OCI-LY1 (cell line): ENCODE measurements at regions not wholly inside any gene's neighbourhood (a gene's known extent, or its start where the extent isn't known, plus 50 kb on each side); places are given as distances from the start of the nearest gene placed in this dataset.

Experiments
- H2AFZ ChIP-seq: fragments of 200-600 bp; sonication (generic), shearing (Covaris generic); 2 replicates; pipeline ENCODE4 v1.6.0; 2014; ENCODE audit warnings: antibody characterized with exemption, mild to moderate bottlenecking, low read length
- H3F3A ChIP-seq: fragments of 200-600 bp; sonication (generic), shearing (Covaris generic); 2 replicates; pipeline ENCODE4 v1.6.0; 2014; ENCODE audit warnings: mild to moderate bottlenecking, antibody characterized with exemption, low read length, moderate library complexity; ENCODE audit not compliant: insufficient read depth
- H3K27ac ChIP-seq: fragments of 200-600 bp; sonication (generic); 2 replicates; pipeline ENCODE4 v1.5.1; 2014; ENCODE audit warnings: low read length, mixed run types, mild to moderate bottlenecking, low read depth; ENCODE audit not compliant: poor library complexity, severe bottlenecking
- H3K27me3 ChIP-seq: fragments of 200-600 bp; sonication (generic); 2 replicates; pipeline ENCODE4 v1.6.0; 2014; ENCODE audit warnings: antibody characterized with exemption, mild to moderate bottlenecking, low read length, moderate library complexity; ENCODE audit not compliant: insufficient read depth
- H3K36me3 ChIP-seq: fragments of 200-600 bp; sonication (generic); 2 replicates; pipeline ENCODE4 v1.6.1; 2014; ENCODE audit warnings: mild to moderate bottlenecking, antibody characterized with exemption, low read length, moderate library complexity, mixed read lengths; ENCODE audit not compliant: insufficient read depth
- H3K4me1 ChIP-seq: fragments of 200-600 bp; sonication (generic); 2 replicates; pipeline ENCODE4 v1.5.1; 2014; ENCODE audit warnings: mild to moderate bottlenecking, low read length, moderate library complexity; ENCODE audit not compliant: insufficient read depth, severe bottlenecking
- H3K4me2 ChIP-seq: fragments of 200-600 bp; sonication (generic), shearing (Covaris generic); 2 replicates; pipeline ENCODE4 v1.6.1; 2014; ENCODE audit warnings: low read length
- H3K4me3 ChIP-seq: fragments of 200-600 bp; sonication (generic); 2 replicates; pipeline ENCODE4 v1.5.1; 2014; ENCODE audit warnings: low read length, low read depth, mild to moderate bottlenecking, mixed read lengths; ENCODE audit not compliant: poor library complexity, severe bottlenecking
- H3K79me2 ChIP-seq: fragments of 200-600 bp; shearing (Covaris generic); 2 replicates; pipeline ENCODE4 v1.6.1; 2016; ENCODE audit warnings: mixed run types, low read length, mixed read lengths; ENCODE audit not compliant: insufficient read depth
- H3K9ac ChIP-seq: fragments of 200-600 bp; sonication (generic), shearing (Covaris generic); 2 replicates; pipeline ENCODE4 v1.6.1; 2014; ENCODE audit warnings: mild to moderate bottlenecking, low read length, mixed read lengths
- H3K9me2 ChIP-seq: fragments of 200-600 bp; sonication (generic), shearing (Covaris generic); 2 replicates; pipeline ENCODE4 v1.6.1; 2014; ENCODE audit warnings: low read depth, mild to moderate bottlenecking, low read length, mixed read lengths
- H3K9me3 ChIP-seq: fragments of 200-600 bp; shearing (Covaris generic); 2 replicates; pipeline ENCODE4 v1.6.1; 2014; ENCODE audit warnings: low read length, mixed read lengths
- H4K20me1 ChIP-seq: fragments of 200-600 bp; sonication (generic), shearing (Covaris generic); 2 replicates; pipeline ENCODE4 v1.6.0; 2016; ENCODE audit warnings: mild to moderate bottlenecking, low read length; ENCODE audit not compliant: insufficient read depth
- CTCF ChIP-seq: fragments of 200-600 bp; sonication (generic), shearing (Covaris generic); IDR thresholded peaks from 2 replicates; pipeline ENCODE4 v1.5.1; 2017; ENCODE audit warnings: mild to moderate bottlenecking, antibody characterized with exemption, low read length, moderate library complexity, mixed read lengths
- EZH2 ChIP-seq: fragments of 200-600 bp; sonication (generic), shearing (Covaris generic); IDR thresholded peaks from 2 replicates; pipeline ENCODE4 v1.8.0; 2017; ENCODE audit warnings: borderline replicate concordance, mixed run types, mild to moderate bottlenecking, antibody characterized with exemption, low read length, moderate library complexity, mixed read lengths

- H3K9ac ChIP-seq: no peak overlapping the region
- no peak overlapping the region for H3K27ac ChIP-seq
- H4K20me1 ChIP-seq: no peaks in the 10 kb centered on the region
- no peaks in the 10 kb centered on the region for H3K36me3 ChIP-seq
- H3K27me3 ChIP-seq: no peaks in the 10 kb centered on the region; the same call in 1 of the 2 replicates
- H3K4me1 ChIP-seq: no peaks in the 10 kb centered on the region
- no peaks in the 10 kb centered on the region for H3K9me2 ChIP-seq
- H3K4me2 ChIP-seq: no peak overlapping the region
- no peaks in the 10 kb centered on the region for H3K79me2 ChIP-seq
- no peaks in the 10 kb centered on the region for H3F3A ChIP-seq
- TF ChIP-seq CTCF (no peak), EZH2 (no peak)
- H3K4me3 ChIP-seq: no peak overlapping the region
- no peaks in the 10 kb centered on the region for H3K9me3 ChIP-seq
- H2AFZ ChIP-seq: no peak overlapping the region
Observed at GRCh38 chr21:36601362-36601761, 97.6 kb upstream of the SIM2 start.

DNA sequence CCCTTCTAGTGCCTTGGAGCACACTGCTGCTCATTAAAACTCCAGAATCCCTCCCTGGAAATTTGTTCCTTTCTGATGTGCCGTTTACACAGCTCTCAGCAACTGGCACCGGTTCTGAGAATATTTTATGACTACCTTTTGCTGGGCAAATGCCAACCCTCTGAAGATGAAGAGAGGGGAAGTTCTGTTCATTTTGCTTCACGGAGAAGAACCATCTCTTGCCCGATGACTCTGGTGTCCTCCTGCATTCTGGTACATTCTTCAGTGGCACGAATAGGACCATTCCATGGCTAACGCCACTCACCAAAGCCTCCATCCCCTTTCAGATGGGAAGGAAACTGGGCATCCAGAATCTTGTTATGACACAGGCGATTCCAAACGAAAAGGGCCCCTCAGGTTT is 96.2 kb upstream of the SIM2 start:
- Histone ChIP-seq H3F3A (no peaks in the 10 kb centered on the region), H3K79me2 (no peaks in the 10 kb centered on the region), H3K27me3 (no peaks in the 10 kb centered on the region; the same call in 1 of the 2 replicates), H3K4me2 (no peak overlapping the region), H3K9ac (no peak overlapping the region), H3K9me2 (no peaks in the 10 kb centered on the region), H3K4me1 (no peaks in the 10 kb centered on the region), H3K9me3 (no peaks in the 10 kb centered on the region), H3K27ac (no peak overlapping the region), H3K4me3 (no peak overlapping the region), H4K20me1 (no peaks in the 10 kb centered on the region), H2AFZ (no peak overlapping the region), H3K36me3 (no peaks in the 10 kb centered on the region)
- no peak for TF ChIP-seq EZH2
- no peak for TF ChIP-seq CTCF

GRCh38 chr21:36603221-36603620 is 95.7 kb upstream of the SIM2 start:
- Histone ChIP-seq H3K9me2 (no peaks in the 10 kb centered on the region), H3K27ac (no peak overlapping the region), H3K36me3 (no peaks in the 10 kb centered on the region)

More at GRCh38 chr21:36603221-36603620, 95.7 kb upstream of the SIM2 start:
- no peak overlapping the region for H3K9ac ChIP-seq
- H3K4me3 ChIP-seq: no peak overlapping the region
- no peak for TF ChIP-seq EZH2
- no peak for TF ChIP-seq CTCF
- no peaks in the 10 kb centered on the region for H3K4me1 ChIP-seq
- H3K4me2 ChIP-seq: no peak overlapping the region
- no peaks in the 10 kb centered on the region for H3K79me2 ChIP-seq
- H3K9me3 ChIP-seq: no peaks in the 10 kb centered on the region
- H4K20me1 ChIP-seq: no peaks in the 10 kb centered on the region
- no peaks in the 10 kb centered on the region; the same call in 1 of the 2 replicates for H3K27me3 ChIP-seq
- H3F3A ChIP-seq: no peaks in the 10 kb centered on the region
- H2AFZ ChIP-seq: no peak overlapping the region
